ENCODE measurements at regions not wholly inside any gene's neighbourhood (a gene's known extent, or its start where the extent isn't known, plus 50 kb on each side); places are given as distances from the start of the nearest gene placed in this dataset.

DNA sequence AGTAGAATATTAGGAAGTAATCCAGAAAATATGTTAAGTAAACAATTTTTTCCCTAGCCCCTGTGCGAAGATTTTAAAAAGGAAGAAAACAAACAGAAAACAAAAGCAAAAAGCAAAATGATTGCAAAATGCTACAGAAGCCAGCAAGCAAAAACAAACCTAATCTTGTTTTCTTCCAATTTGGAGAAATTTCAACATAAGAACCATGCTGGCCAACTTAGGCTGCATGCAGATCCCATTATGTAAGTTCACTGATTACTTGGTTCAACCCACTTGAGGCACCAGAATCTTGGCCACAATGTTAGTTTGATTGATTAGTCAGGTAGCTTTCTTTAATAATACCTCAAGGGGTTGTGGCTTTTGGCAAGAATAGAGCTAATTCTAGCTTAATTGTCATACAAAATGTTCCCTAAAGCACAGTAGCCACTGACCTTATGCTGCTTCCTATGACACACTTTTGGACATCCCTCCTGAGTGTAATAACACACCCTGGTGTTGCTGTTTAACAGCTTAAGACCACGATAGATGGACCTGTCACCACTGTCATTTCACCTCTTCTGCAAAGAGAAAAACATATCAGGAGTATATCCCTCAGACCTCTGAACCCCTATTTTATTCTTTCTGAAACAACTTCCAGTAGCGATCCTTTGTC is 2342.1 kb downstream of the PCDH7 start:
- in situ Hi-C loops (cut with HindIII; ENCODE audit: low sequenced_read_pairs) = no loop called here
- no peak for TF ChIP-seq CTCF (IDR thresholded peaks at IDR 0.05; ENCODE audit: low read depth, low read length)
- no peak for DNase-seq (ENCODE audit: low read depth, low spot score)
- no peak overlapping the region for H3K4me3 ChIP-seq (ENCODE audit: low read depth, low read length)

DNA sequence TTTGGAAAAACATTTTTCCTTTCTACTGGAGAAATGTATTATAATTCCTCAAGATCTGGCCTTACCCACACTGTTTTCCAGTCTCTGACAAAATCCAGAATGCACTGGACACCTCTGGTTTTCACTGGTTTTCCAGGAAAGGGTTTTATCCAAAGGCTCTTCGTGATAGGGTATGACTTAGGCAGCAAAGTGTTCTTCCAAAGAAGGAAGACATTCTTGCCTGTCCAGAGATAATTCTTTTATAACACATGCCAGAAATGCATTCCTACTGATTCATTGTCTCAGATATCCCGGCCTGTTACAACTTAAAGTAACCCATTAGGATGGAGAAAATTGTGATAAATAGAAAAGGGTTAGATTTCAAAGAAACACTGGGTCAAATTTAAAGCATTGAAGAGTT is 2343.1 kb downstream of the PCDH7 start:
- TF ChIP-seq CTCF (IDR thresholded peaks at IDR 0.05; ENCODE audit: low read depth, low read length) = no peak
- no peak overlapping the region for H3K4me3 ChIP-seq (ENCODE audit: low read depth, low read length)
- DNase-seq (ENCODE audit: low read depth, low spot score) = peak; percentile 59
- in situ Hi-C loops (cut with HindIII; ENCODE audit: low sequenced_read_pairs) = no loop called here

DNA sequence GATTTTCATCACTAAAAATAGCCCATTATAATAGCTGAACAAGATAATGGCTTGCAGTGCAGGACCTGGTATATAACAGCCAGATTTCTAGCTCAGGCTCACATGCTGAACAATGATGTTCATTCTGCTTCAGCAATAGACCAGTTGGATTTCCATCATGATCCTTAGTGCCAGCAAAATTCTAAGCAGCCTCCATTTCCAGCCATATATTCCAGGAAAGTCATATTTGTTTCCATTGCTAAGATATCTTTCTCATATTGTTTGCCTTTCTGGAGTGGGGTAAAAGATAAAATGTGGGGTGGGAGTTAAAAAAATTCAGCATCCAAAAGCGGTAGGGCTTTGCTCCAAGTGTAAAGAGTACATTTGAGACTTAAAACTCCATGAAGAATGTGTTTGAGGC is 2344.1 kb downstream of the PCDH7 start:
- no peak overlapping the region for H3K4me3 ChIP-seq (ENCODE audit: low read depth, low read length)
- DNase-seq (ENCODE audit: low read depth, low spot score) = no peak
- in situ Hi-C loops (cut with HindIII; ENCODE audit: low sequenced_read_pairs) = no loop called here
- TF ChIP-seq CTCF (IDR thresholded peaks at IDR 0.05; ENCODE audit: low read depth, low read length) = no peak

DNA sequence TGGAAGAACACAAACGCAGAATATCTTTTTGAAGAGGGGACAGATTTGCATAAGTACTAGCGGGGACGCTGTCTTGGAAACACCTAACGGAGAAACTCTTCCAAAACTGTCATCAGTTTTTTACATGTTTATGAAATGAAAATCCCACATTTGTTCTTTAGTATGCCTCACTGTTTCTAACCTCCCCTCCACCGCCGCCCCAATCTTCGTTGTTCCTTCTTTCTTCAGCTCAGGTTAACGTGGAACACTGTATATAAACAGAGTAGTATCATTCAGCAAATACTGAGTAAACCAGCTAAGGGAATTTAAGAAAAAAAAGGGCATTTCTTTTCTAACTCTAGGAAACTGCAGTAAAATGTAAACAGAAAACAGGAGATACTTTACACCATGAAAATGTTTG is 2345.6 kb downstream of the PCDH7 start:
- H3K4me3 ChIP-seq (ENCODE audit: low read depth, low read length) = no peak overlapping the region
- no peak for DNase-seq (ENCODE audit: low read depth, low spot score)
- no peak for TF ChIP-seq CTCF (IDR thresholded peaks at IDR 0.05; ENCODE audit: low read depth, low read length)
- in situ Hi-C loops (cut with HindIII; ENCODE audit: low sequenced_read_pairs) = no loop called here

GRCh38 chr4:33067221-33067620 is 2347.1 kb downstream of the PCDH7 start:
- in situ Hi-C loops (cut with HindIII; ENCODE audit: low sequenced_read_pairs) = no loop called here
- no peak for DNase-seq (ENCODE audit: low read depth, low spot score)
- no peak for TF ChIP-seq CTCF (IDR thresholded peaks at IDR 0.05; ENCODE audit: low read depth, low read length)
- H3K4me3 ChIP-seq (ENCODE audit: low read depth, low read length) = no peak overlapping the region

- in situ Hi-C loops (cut with HindIII; ENCODE audit: low sequenced_read_pairs) = no loop called here
- no peak overlapping the region for H3K4me3 ChIP-seq (ENCODE audit: low read depth, low read length)
- no peak for TF ChIP-seq CTCF (IDR thresholded peaks at IDR 0.05; ENCODE audit: low read depth, low read length)
- no peak for DNase-seq (ENCODE audit: low read depth, low spot score)
Measured at GRCh38 chr4:33068539-33068938, 2348.4 kb downstream of the PCDH7 start.

- in situ Hi-C loops (cut with HindIII; ENCODE audit: low sequenced_read_pairs) = no loop called here
- DNase-seq (ENCODE audit: low read depth, low spot score) = peak; percentile 20
- no peak for TF ChIP-seq CTCF (IDR thresholded peaks at IDR 0.05; ENCODE audit: low read depth, low read length)
- H3K4me3 ChIP-seq (ENCODE audit: low read depth, low read length) = no peak overlapping the region
Measured at GRCh38 chr4:33071535-33071934, 2351.4 kb downstream of the PCDH7 start.

All from astrocyte of the spinal cord (primary cell).